Neuronal stem cell (in vitro differentiated cells): ENCODE measurements at regions not wholly inside any gene's neighbourhood (a gene's known extent, or its start where the extent isn't known, plus 50 kb on each side); places are given as distances from the start of the nearest gene placed in this dataset. TPM values are rescaled to one million over a fixed set of nuclear protein-coding genes. Genes with fewer than 3 reads are reported as not detected.
"Not testable (repeated sequence)": the region's sequence is repeated elsewhere in the genome, so short reads cannot be mapped to it uniquely, and the experiment has no call there.

Source experiments
- DNase-seq: peaks from one replicate; pipeline ENCODE4 v3.0.0-alpha.2; 2013; ENCODE audit warnings: low spot score
- H2AFZ ChIP-seq: one replicate; pipeline ENCODE4 v1.6.1; 2013; ENCODE audit warnings: mild to moderate bottlenecking, low read length, inconsistent platforms
- H2AK5ac ChIP-seq: 2 replicates; pipeline ENCODE4 v1.6.1; 2013; ENCODE audit warnings: low read depth, mild to moderate bottlenecking, inconsistent platforms, low read length, moderate library complexity, mixed read lengths
- H2BK120ac ChIP-seq: 2 replicates; pipeline ENCODE4 v1.6.1; 2013; ENCODE audit warnings: low read depth, mild to moderate bottlenecking, inconsistent platforms, low read length, moderate library complexity, mixed read lengths
- H2BK12ac ChIP-seq: one replicate; pipeline ENCODE4 v1.6.1; 2013; ENCODE audit warnings: low read length, inconsistent platforms
- H2BK15ac ChIP-seq: 2 replicates; pipeline ENCODE4 v1.6.1; 2013; ENCODE audit warnings: mild to moderate bottlenecking, low read length, inconsistent platforms, mixed read lengths
- H2BK5ac ChIP-seq: one replicate; pipeline ENCODE4 v1.6.1; 2013; ENCODE audit warnings: inconsistent platforms, mild to moderate bottlenecking, low read length, moderate library complexity
- H3K14ac ChIP-seq: one replicate; pipeline ENCODE4 v1.6.1; 2013; ENCODE audit warnings: low read length, inconsistent platforms
- H3K18ac ChIP-seq: 2 replicates; pipeline ENCODE4 v1.6.1; 2013; ENCODE audit warnings: low read length, inconsistent platforms
- H3K23ac ChIP-seq: 2 replicates; pipeline ENCODE4 v1.6.1; 2013; ENCODE audit warnings: low read depth, mild to moderate bottlenecking, mixed read lengths, low read length, inconsistent platforms; ENCODE audit not compliant: poor library complexity
- H3K27ac ChIP-seq: replicated peaks from 3 replicates; pipeline ENCODE4 v1.5.1; 2013; ENCODE audit warnings: low read length, inconsistent platforms
- H3K27me3 ChIP-seq, 3 experiments: 2 replicates each; pipeline ENCODE4 v1.6.1; 2013; ENCODE audit warnings: low read length in 3 of 3, mild to moderate bottlenecking in 2 of 3, inconsistent platforms in 1 of 3, low read depth in 1 of 3, mixed read lengths in 1 of 3, moderate library complexity in 1 of 3; ENCODE audit not compliant: control insufficient read depth in 3 of 3, insufficient read depth in 3 of 3
- H3K36me3 ChIP-seq, 2 donors: replicated peaks in 1 of 2; 2 replicates each; pipeline ENCODE4 v1.6.1; 2013; ENCODE audit warnings: low read length in 2 of 2; ENCODE audit not compliant: control insufficient read depth in 2 of 2, insufficient read depth in 2 of 2
- H3K4ac ChIP-seq: 2 replicates; pipeline ENCODE4 v1.6.1; 2013; ENCODE audit warnings: inconsistent platforms, mild to moderate bottlenecking, low read length, moderate library complexity
- H3K4me1 ChIP-seq, 2 donors: 1 replicate in 1 of 2; 2 replicates in 1 of 2; pipeline ENCODE4 v1.6.1; 2013; ENCODE audit warnings: low read length in 2 of 2, low read depth in 1 of 2; ENCODE audit not compliant: control insufficient read depth in 2 of 2, insufficient read depth in 1 of 2
- H3K4me2 ChIP-seq: one replicate; pipeline ENCODE4 v1.6.1; 2013; ENCODE audit warnings: mild to moderate bottlenecking, low read length, inconsistent platforms; ENCODE audit not compliant: insufficient read depth, poor library complexity, severe bottlenecking
- H3K4me3 ChIP-seq, 2 donors: 2 replicates each; pipeline ENCODE4 v1.5.1; 2013; ENCODE audit warnings: low read length in 2 of 2, mild to moderate bottlenecking in 2 of 2, inconsistent platforms in 1 of 2, moderate library complexity in 1 of 2
- H3K79me1 ChIP-seq: one replicate; pipeline ENCODE4 v1.6.1; 2013; ENCODE audit warnings: low read depth, mild to moderate bottlenecking, inconsistent platforms, low read length, moderate library complexity
- H3K9ac ChIP-seq: one replicate; pipeline ENCODE4 v1.6.1; 2013; ENCODE audit warnings: mild to moderate bottlenecking, low read depth, low read length, inconsistent platforms; ENCODE audit not compliant: poor library complexity
- H3K9me3 ChIP-seq, 2 donors: replicated peaks in 1 of 2; 2 replicates each; pipeline versions ENCODE3 to v1.6.1; 2013; ENCODE audit warnings: low read length in 2 of 2, mild to moderate bottlenecking in 2 of 2, inconsistent platforms in 1 of 2, low read depth in 1 of 2, mixed read lengths in 1 of 2, moderate library complexity in 1 of 2; ENCODE audit not compliant: control insufficient read depth in 2 of 2, insufficient read depth in 1 of 2
- H4K8ac ChIP-seq: one replicate; pipeline ENCODE4 v1.6.1; 2013; ENCODE audit warnings: low read depth, mild to moderate bottlenecking, inconsistent platforms, low read length, moderate library complexity
- H4K91ac ChIP-seq: one replicate; pipeline ENCODE4 v1.6.1; 2013; ENCODE audit warnings: low read length, low read depth, mild to moderate bottlenecking, inconsistent platforms; ENCODE audit not compliant: poor library complexity
- WGBS, 2 donors: extraction: QIAGEN DNeasy Blood & Tissue Kit; methylation state at CpG; one replicate each; pipeline ENCODE4 v1.1.7; 2013; ENCODE audit warnings: missing lambda C conversion rate in 2 of 2, mixed read lengths in 1 of 2; ENCODE audit not compliant: insufficient read length in 2 of 2, insufficient replicate concordance in 1 of 2; ENCODE audit errors: extremely low coverage in 2 of 2; 5-methylcytosine and 5-hydroxymethylcytosine counted together
- small RNA-seq: library from polyadenylated mRNA; stranded (forward); fragments of <200 nt; extraction: miRNeasy Mini kit (QIAGEN cat#:217004); gene quantifications from one replicate; pipeline ENCODE3, GENCODE V24; 2013; ENCODE audit not compliant: insufficient read depth

DNA sequence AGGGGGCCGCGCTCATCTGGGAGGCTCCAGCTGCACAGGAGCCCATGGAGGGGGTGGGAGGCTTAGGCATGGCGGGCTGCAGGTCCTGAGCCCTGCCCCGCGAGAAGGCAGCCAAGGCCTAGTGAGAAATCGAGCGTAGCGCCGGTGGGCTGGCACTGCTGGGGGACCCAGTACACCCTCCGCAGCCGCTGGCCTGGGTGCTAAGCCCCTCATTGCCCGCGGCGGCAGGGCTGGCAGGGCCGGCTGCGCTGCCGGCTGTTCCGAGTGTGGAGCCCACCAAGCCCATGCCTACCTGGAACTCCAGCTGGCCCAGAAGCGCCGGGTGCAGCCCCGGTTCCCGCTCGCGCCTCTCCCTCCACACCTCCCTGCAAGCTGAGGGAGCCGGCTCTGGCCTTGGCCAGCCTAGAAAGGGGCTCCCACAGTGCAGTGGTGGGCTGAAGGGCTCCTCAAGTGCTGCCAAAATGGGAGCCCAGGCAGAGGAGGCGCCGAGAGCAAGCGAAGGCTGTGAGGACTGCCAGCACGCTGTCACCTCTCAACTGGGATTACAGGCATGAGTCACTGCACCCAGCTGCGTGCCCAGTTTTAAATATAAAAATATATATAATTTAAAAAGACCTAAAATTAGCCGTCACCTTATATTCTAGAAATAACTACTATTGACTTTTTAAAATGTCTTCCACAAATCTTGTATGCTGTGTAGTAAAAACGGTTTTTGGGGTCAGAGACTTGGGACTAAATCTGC, 56.9 kb upstream of the GOT2 start:
- H3K4me3 ChIP-seq, DNase-seq, H2BK5ac ChIP-seq, H3K4me1 ChIP-seq, H2BK15ac ChIP-seq, H3K79me1 ChIP-seq, H3K4me2 ChIP-seq, H3K9me3 ChIP-seq, H3K14ac ChIP-seq, H2AK5ac ChIP-seq, H3K4ac ChIP-seq, H3K18ac ChIP-seq, H3K27ac ChIP-seq, H3K36me3 ChIP-seq, H2BK120ac ChIP-seq, H4K8ac ChIP-seq, H4K91ac ChIP-seq, H2AFZ ChIP-seq, H3K23ac ChIP-seq, H3K9ac ChIP-seq, H2BK12ac ChIP-seq, H3K27me3 ChIP-seq: not testable (repeated sequence)
- no CpG with 5 or more reads among the region's 32 CpGs for WGBS, 2 donors

DNA sequence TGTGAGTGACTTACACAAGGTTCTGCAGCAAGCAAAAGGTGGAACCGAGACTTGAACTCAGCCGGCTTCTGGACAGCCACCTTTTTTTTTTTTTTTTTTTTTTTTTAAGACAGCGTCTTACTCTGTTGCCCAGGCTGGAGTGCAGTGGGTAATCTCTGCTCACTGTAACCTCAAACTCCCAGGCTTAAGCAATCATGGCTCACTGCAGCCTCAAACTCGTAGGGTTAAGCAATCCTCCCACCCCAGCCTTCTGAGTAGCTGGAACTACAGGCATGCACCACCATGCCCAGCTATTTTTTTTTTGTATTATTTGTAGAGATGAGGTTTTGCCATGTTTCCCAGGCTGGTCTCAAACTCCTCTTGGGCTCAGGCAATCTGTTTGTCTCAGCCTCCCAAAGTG, 55.2 kb upstream of the GOT2 start:
- Histone ChIP-seq H3K4me1 (no peaks in the 10 kb centered on the region), H2BK120ac (no peak overlapping the region), H3K4ac (no peak overlapping the region), H3K27me3 (no peaks in the 10 kb centered on the region), H3K27ac (no peak overlapping the region), H3K23ac (no peak overlapping the region), H3K4me3 (no peak overlapping the region), H2BK15ac (no peak overlapping the region), H3K9me3 (no peaks in the 10 kb centered on the region), H3K18ac (no peak overlapping the region), H4K8ac (no peak overlapping the region), H3K9ac (no peak overlapping the region), H2BK5ac (no peak overlapping the region), H4K91ac (no peak overlapping the region), H2AK5ac (no peak overlapping the region), H2BK12ac (no peak overlapping the region), H3K4me2 (no peak overlapping the region), H3K14ac (no peak overlapping the region), H2AFZ (no peak overlapping the region), H3K79me1 (no peaks in the 10 kb centered on the region), H3K36me3 (no peaks in the 10 kb centered on the region)
- no CpG with 5 or more reads among the region's 4 CpGs for WGBS, 2 donors
- no peak for DNase-seq

Small RNAs in the stretch of these regions (small RNA-seq; reads per million reads assigned to genes)
- not detected for gene AC018554.2
- gene AC092121.1, result not detected
- not detected for gene RF00017
- gene RNU4-58P, result not detected
- gene RPS27P27, result not detected
